ENCODE measurements at regions not wholly inside any gene's neighbourhood (a gene's known extent, or its start where the extent isn't known, plus 50 kb on each side); places are given as distances from the start of the nearest gene placed in this dataset.

- Histone ChIP-seq H3F3A (ENCODE audit: insufficient read depth, low read depth) (peaks cover 15% of the 10 kb centered on the region; the same call in 1 of the 2 replicates), H3K79me2 (ENCODE audit: low read depth) (no peaks in the 10 kb centered on the region), H4K20me1 (ENCODE audit: insufficient read depth) (no peaks in the 10 kb centered on the region), H3K27ac (peak overlapping the region; percentile 76), H3K4me1 (replicated peaks; ENCODE audit: insufficient read depth) (peaks cover 35% of the 10 kb centered on the region), H3K27me3 (ENCODE audit: insufficient read depth, low read depth) (no peaks in the 10 kb centered on the region), H3K4me3 (no peak overlapping the region), H3K9me3 (ENCODE audit: insufficient read depth, low read depth) (no peaks in the 10 kb centered on the region), H3K9me2 (ENCODE audit: insufficient read depth) (no peaks in the 10 kb centered on the region), H3K36me3 (ENCODE audit: low read depth) (no peaks in the 10 kb centered on the region), H2AFZ (no peak overlapping the region), H3K4me2 (peak overlapping the region; percentile 73)
- no peak for DNase-seq
- ChIA-PET CTCF (no interaction called here), POLR2A (ENCODE audit: unreplicated experiment) (no interaction called here)
- no TSS peak for BruUV-seq (replicated peaks)
- TF ChIP-seq CTCF (conservative IDR thresholded peaks at IDR 0.05): no peak
- TF ChIP-seq EZH2 (IDR thresholded peaks at IDR 0.05; ENCODE audit: low read depth): no peak
- intact Hi-C loops (cut with micrococcal nuclease; ENCODE audit: unreplicated experiment): loop anchor here (2.0 to 10.0 kb wide), 5 partner anchors 33 to 269 kb away; no protein-coding TSS in a partner anchor
Observed at GRCh38 chr18:22283397-22283796, 114.0 kb downstream of the GATA6 start.

GRCh38 chr18:22283116-22283395 is 113.7 kb downstream of the GATA6 start:
- ChIA-PET CTCF (no interaction called here), POLR2A (ENCODE audit: unreplicated experiment) (no interaction called here)
- Histone ChIP-seq H3K79me2 (ENCODE audit: low read depth) (no peaks in the 10 kb centered on the region), H3K4me1 (replicated peaks; ENCODE audit: insufficient read depth) (peaks cover 35% of the 10 kb centered on the region), H3K27ac (peak overlapping the region; percentile 76), H3F3A (ENCODE audit: insufficient read depth, low read depth) (peaks cover 15% of the 10 kb centered on the region; the same call in 1 of the 2 replicates), H4K20me1 (ENCODE audit: insufficient read depth) (no peaks in the 10 kb centered on the region), H3K9me3 (ENCODE audit: insufficient read depth, low read depth) (no peaks in the 10 kb centered on the region), H3K27me3 (ENCODE audit: insufficient read depth, low read depth) (no peaks in the 10 kb centered on the region), H3K36me3 (ENCODE audit: low read depth) (no peaks in the 10 kb centered on the region), H3K4me2 (peak overlapping the region; percentile 73), H2AFZ (no peak overlapping the region), H3K4me3 (no peak overlapping the region; the same call in 1 of the 2 replicates), H3K9me2 (ENCODE audit: insufficient read depth) (no peaks in the 10 kb centered on the region)
- DNase-seq: no peak
- intact Hi-C loops (cut with micrococcal nuclease; ENCODE audit: unreplicated experiment): loop anchor here (2.0 to 10.0 kb wide), 5 partner anchors 32 to 269 kb away; no protein-coding TSS in a partner anchor
- BruUV-seq (replicated peaks): TSS peak; percentile 26
- TF ChIP-seq EZH2 (IDR thresholded peaks at IDR 0.05; ENCODE audit: low read depth): no peak
- no peak for TF ChIP-seq CTCF (conservative IDR thresholded peaks at IDR 0.05)

GRCh38 chr18:22282311-22283115 is 113.1 kb downstream of the GATA6 start:
- H3K36me3 ChIP-seq (ENCODE audit: low read depth): no peaks in the 10 kb centered on the region
- H3K9me3 ChIP-seq (ENCODE audit: insufficient read depth, low read depth): no peaks in the 10 kb centered on the region
- peak overlapping the region; percentile 76 for H3K27ac ChIP-seq
- BruUV-seq (replicated peaks): TSS peak; percentile 83
- intact Hi-C loops (cut with micrococcal nuclease; ENCODE audit: unreplicated experiment): loop anchor here (2.0 to 10.0 kb wide), 5 partner anchors 32 to 270 kb away; no protein-coding TSS in a partner anchor
- CTCF ChIA-PET: interaction anchor here (0.7 kb wide), 1 partner anchor 114 kb away, joined by 3 read pairs; no protein-coding TSS in a partner anchor
- no peaks in the 10 kb centered on the region for H3K27me3 ChIP-seq (ENCODE audit: insufficient read depth, low read depth)
- peak; percentile 40 to 96 for DNase-seq
- peaks cover 15% of the 10 kb centered on the region; the same call in 1 of the 2 replicates for H3F3A ChIP-seq (ENCODE audit: insufficient read depth, low read depth)
- POLR2A ChIA-PET (ENCODE audit: unreplicated experiment): interaction anchor here (0.5 to 0.9 kb wide), 8 partner anchors 18 to 663 kb away, joined by 3 to 14 read pairs (median 4); no protein-coding TSS in a partner anchor
- H3K9me2 ChIP-seq (ENCODE audit: insufficient read depth): no peaks in the 10 kb centered on the region
- H3K4me1 ChIP-seq (replicated peaks; ENCODE audit: insufficient read depth): peaks cover 35% of the 10 kb centered on the region
- no peak overlapping the region for H2AFZ ChIP-seq
- TF ChIP-seq CTCF (conservative IDR thresholded peaks at IDR 0.05) (no peak), EZH2 (IDR thresholded peaks at IDR 0.05; ENCODE audit: low read depth) (no peak)
- no peaks in the 10 kb centered on the region for H3K79me2 ChIP-seq (ENCODE audit: low read depth)
- H4K20me1 ChIP-seq (ENCODE audit: insufficient read depth): no peaks in the 10 kb centered on the region
- H3K4me3 ChIP-seq: peak overlapping the region; percentile 19; the same call in 1 of the 2 replicates
- H3K4me2 ChIP-seq: peak overlapping the region; percentile 73
